GM12864 (cell line): ENCODE measurements at regions not wholly inside any gene's neighbourhood (a gene's known extent, or its start where the extent isn't known, plus 50 kb on each side); places are given as distances from the start of the nearest gene placed in this dataset.

Experiments used
- DNase-seq: peaks from one replicate; pipeline ENCODE4 v3.0.0-alpha.2; 2011; ENCODE audit warnings: low read depth
- H3K4me3 ChIP-seq: 2 replicates; pipeline ENCODE4 v1.5.1; 2011; ENCODE audit warnings: mild to moderate bottlenecking, low read depth, low read length, control low read depth
- CTCF ChIP-seq: IDR thresholded peaks from 2 replicates; pipeline ENCODE4 v1.5.1; 2011; ENCODE audit warnings: low read depth, mild to moderate bottlenecking, moderate library complexity, low read length, control low read depth, inconsistent platforms; ENCODE audit errors: missing control alignments

DNA sequence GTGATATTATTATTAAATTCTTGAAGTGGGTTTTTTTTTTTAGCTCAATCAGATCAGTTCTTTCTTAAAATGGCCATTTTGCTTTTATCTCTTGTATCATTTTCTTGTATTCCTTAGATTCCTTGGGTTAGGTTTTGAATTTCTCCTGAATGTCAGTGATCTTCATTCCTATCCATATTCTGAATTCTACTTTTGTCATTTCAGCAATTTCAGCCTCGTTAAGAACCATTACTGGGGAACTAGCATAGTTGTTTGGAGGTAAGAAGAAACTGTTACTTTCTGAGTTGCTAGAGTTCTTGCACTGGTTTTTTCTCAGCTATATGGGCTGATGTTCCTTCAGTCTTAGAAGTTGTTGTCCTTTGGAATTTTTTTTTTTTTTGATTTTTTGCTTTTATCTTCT, 293.1 kb downstream of the MAP2K4 start:
- no peak for DNase-seq
- TF ChIP-seq CTCF: no peak

DNA sequence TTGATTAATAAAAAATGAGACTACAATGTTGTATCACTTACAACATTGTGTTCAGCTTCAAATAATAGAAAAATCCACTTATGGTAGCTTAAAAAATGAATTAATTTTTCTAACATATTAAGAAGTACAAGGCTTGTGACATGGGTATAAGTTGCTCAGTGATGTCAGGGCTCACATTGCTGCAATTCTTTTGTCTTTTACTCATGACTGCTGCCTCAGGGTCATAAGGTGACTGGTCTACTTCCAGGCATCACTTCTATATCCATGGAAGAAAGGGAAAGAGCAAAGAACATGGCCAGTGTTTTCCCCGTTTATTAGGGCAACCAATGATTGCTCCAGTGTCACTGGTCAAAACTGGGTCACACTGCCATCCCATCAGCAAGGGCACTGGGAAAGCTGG, 295.3 kb downstream of the MAP2K4 start:
- TF ChIP-seq CTCF: no peak
- H3K4me3 ChIP-seq: no peak overlapping the region
- no peak for DNase-seq

More for the DNA sequence above, 293.1 kb downstream of the MAP2K4 start:
- no peak overlapping the region for H3K4me3 ChIP-seq

GRCh38 chr17:12318571-12319266, 298.0 kb downstream of the MAP2K4 start:
- no peak for DNase-seq
- H3K4me3 ChIP-seq: no peak overlapping the region
- no peak for TF ChIP-seq CTCF

DNA sequence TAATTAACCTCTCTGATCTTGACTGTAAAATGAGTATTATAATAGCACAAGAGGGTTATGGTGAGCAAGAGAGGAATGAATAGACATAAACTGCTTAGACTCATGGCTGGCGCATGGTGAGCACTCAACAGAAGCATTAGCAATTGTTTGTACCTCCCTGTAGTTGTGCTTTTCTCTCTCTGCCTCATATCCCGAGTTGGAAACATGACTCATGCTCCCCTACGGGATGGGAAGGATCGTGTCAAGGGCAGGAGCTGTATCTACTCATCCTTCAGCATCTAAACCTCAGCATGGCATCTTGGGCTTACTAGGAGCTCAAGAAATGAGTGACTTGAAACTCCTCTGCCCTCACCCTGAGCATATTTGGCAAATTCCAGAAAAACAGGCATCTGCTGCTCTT, 299.6 kb downstream of the MAP2K4 start:
- TF ChIP-seq CTCF: no peak
- H3K4me3 ChIP-seq: no peak overlapping the region
- no peak for DNase-seq

- no peak for TF ChIP-seq CTCF
- no peak for DNase-seq
- no peak overlapping the region for H3K4me3 ChIP-seq
Observed at GRCh38 chr17:12328204-12328603, 307.5 kb downstream of the MAP2K4 start.

DNA sequence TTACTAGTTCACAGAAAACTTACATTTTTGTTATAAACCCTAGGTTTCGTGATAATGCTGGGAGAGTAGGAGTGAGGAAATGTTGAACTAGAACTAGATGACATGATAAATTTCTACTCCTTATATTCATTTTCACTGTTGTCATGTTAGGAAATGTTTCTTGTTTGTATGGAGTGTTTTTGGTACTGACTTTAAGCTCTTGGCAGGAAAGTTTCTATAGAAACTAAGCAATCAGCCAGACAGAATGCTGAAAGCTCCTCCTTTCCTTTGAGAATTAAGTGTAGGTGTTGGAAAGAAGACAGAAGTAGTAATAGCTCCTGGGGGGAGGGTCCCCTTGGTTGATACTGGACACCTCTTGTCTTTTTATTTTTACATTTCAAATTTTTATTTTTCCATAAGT, 309.8 kb downstream of the MAP2K4 start:
- H3K4me3 ChIP-seq: no peak overlapping the region
- no peak for DNase-seq
- TF ChIP-seq CTCF: no peak

- DNase-seq: no peak
- no peak overlapping the region for H3K4me3 ChIP-seq
- no peak for TF ChIP-seq CTCF
Observed at GRCh38 chr17:12341328-12341727, 320.7 kb downstream of the MAP2K4 start.
